ENCODE measurements at regions not wholly inside any gene's neighbourhood (a gene's known extent, or its start where the extent isn't known, plus 50 kb on each side); places are given as distances from the start of the nearest gene placed in this dataset.

DNA sequence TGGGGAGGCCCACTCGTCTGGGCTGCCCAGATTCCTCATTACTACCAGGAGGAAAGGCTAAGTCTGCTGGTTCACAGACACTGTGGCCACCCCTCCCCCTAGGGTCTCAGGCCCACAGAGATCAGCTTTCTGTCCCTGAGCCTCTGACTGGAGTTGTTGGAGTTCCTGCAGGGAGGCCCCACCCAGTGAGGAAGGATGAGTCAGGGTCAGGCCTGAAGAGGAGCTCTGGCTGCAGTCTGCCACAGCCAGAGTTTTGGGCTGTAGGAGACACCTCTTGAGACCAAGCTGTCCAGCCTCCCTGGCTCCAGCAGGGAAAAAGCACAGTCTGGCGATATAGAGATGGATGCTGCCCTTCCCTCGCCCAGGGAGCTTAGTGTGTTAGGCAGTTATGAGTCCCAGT, 720.9 kb upstream of the SEMA6D start:
- intact Hi-C loops (cut with DNase I): no loop called here
- H3K9me3 ChIP-seq: no peaks in the 10 kb centered on the region
- DNase-seq: no peak
- H3K27ac ChIP-seq: no peak overlapping the region
- TF ChIP-seq, protein P1, sequence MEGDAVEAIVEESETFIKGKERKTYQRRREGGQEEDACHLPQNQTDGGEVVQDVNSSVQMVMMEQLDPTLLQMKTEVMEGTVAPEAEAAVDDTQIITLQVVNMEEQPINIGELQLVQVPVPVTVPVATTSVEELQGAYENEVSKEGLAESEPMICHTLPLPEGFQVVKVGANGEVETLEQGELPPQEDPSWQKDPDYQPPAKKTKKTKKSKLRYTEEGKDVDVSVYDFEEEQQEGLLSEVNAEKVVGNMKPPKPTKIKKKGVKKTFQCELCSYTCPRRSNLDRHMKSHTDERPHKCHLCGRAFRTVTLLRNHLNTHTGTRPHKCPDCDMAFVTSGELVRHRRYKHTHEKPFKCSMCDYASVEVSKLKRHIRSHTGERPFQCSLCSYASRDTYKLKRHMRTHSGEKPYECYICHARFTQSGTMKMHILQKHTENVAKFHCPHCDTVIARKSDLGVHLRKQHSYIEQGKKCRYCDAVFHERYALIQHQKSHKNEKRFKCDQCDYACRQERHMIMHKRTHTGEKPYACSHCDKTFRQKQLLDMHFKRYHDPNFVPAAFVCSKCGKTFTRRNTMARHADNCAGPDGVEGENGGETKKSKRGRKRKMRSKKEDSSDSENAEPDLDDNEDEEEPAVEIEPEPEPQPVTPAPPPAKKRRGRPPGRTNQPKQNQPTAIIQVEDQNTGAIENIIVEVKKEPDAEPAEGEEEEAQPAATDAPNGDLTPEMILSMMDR (IDR thresholded peaks at IDR 0.05): no peak
- no peaks in the 10 kb centered on the region for H3K27me3 ChIP-seq
- no peak overlapping the region for H3K4me3 ChIP-seq
- H3K36me3 ChIP-seq: no peaks in the 10 kb centered on the region
- no peaks in the 10 kb centered on the region for H3K4me1 ChIP-seq
- H3K9ac ChIP-seq (ENCODE audit: low read depth in 2 of 2, low read length in 2 of 2): no peak overlapping the region

DNA sequence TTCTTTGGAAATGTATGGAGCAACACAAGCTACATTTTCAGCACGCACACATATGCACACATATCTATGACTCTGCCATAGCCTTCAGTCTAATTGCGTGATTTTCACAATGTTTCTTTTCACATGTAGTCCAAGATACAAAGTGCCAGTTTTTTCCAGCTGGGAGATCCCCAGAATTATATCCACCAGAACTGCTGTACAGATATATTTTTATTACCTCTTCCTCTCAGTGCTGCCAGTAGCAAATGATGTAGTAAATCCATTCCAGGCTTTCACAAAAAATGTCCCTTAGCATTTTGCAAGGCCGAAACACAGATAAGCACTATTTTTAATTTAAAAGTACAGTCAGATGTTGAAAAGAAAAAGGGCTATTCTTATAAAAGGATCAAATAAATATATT, 719.8 kb upstream of the SEMA6D start:
- H3K9ac ChIP-seq (ENCODE audit: low read depth in 2 of 2, low read length in 2 of 2): no peak overlapping the region
- no peak overlapping the region for H3K4me3 ChIP-seq
- no peak overlapping the region for H3K27ac ChIP-seq
- no peaks in the 10 kb centered on the region for H3K36me3 ChIP-seq
- no peaks in the 10 kb centered on the region for H3K9me3 ChIP-seq
- H3K4me1 ChIP-seq: no peaks in the 10 kb centered on the region
- no peak for DNase-seq
- no peaks in the 10 kb centered on the region for H3K27me3 ChIP-seq
- TF ChIP-seq, protein P1 (IDR thresholded peaks at IDR 0.05): no peak
- intact Hi-C loops (cut with DNase I): no loop called here

DNA sequence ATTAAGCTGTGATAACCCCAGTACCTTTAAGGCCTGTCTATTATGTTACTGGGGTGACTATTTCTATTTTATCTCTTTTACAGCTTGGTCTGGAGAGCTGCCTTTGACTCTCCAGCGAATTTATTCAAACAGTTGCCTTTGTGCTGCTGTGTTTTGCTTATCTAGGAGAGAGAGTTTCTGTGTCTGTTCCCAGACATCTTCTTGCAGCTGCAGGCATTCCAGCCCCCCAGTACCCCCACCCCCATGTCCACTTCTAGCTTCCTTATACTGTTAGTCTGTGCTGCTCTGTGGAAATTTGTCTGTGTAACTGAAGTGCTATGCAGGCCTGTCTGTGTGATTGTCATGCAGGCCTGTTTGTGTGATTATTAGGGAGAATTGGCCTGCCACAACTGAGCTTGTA, 713.7 kb upstream of the SEMA6D start:
- Histone ChIP-seq H3K9ac (ENCODE audit: low read depth in 2 of 2, low read length in 2 of 2) (no peak overlapping the region), H3K4me3 (no peak overlapping the region), H3K27ac (no peak overlapping the region), H3K27me3 (no peaks in the 10 kb centered on the region), H3K4me1 (no peaks in the 10 kb centered on the region), H3K9me3 (no peaks in the 10 kb centered on the region), H3K36me3 (no peaks in the 10 kb centered on the region)
- TF ChIP-seq, protein P1 (IDR thresholded peaks at IDR 0.05): no peak
- intact Hi-C loops (cut with DNase I): no loop called here
- DNase-seq: no peak

DNA sequence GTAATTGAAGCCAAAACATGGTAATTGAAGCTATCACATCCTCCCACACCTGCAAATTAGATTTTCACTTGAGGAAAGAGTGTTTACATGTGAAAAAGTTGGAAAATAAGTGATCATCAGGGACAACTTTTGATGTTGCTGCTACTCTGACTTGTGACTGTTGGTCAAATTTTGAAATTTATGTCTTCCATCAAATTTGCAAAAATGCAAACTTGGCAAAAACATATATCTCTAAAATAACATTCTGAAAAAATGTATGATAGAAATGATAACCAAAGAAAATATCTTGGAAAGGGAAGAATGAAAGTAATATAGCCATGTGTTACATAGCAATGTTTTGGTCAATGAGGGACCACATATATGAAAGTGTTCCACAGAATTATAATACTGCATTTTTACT, 703.9 kb upstream of the SEMA6D start:
- Histone ChIP-seq H3K9me3 (no peaks in the 10 kb centered on the region), H3K27me3 (no peaks in the 10 kb centered on the region), H3K4me3 (no peak overlapping the region), H3K4me1 (no peaks in the 10 kb centered on the region), H3K9ac (ENCODE audit: low read depth in 2 of 2, low read length in 2 of 2) (no peak overlapping the region), H3K27ac (no peak overlapping the region), H3K36me3 (no peaks in the 10 kb centered on the region)
- intact Hi-C loops (cut with DNase I): no loop called here
- DNase-seq: no peak
- TF ChIP-seq, protein P1 (IDR thresholded peaks at IDR 0.05): no peak

DNA sequence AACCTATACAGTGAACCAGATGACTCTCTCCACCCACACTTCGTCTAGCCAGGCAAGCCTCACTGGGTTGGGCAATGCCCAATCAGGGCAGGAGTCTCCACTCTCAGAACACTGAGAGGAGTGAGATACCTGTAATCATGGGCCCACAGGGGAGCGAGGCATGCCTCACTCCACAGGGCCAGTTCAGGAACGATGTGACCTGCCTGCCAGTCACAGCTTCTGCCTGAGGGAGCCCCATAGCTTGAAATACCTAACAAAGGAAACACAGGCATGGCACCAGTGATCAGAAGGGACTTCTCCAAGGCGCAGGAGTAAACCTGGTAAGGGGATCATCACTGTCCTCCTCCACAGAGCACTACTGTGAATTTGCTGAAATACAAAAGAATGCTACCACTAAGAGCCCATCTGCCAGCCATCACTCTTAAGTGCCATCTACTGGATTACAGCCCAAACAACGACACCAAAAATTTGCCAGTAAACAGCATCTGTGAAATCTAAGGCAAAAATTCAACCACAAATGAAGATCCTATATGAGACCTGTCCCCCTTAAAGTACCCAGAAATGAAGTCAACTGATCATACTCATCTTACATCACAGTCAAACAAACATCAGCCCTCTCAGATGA, 689.9 kb upstream of the SEMA6D start:
- H3K9me3 ChIP-seq: no peaks in the 10 kb centered on the region
- no peak for DNase-seq
- TF ChIP-seq, protein P1 (IDR thresholded peaks at IDR 0.05): no peak
- H3K36me3 ChIP-seq: no peaks in the 10 kb centered on the region
- H3K27ac ChIP-seq: no peak overlapping the region
- no peak overlapping the region for H3K4me3 ChIP-seq
- intact Hi-C loops (cut with DNase I): loop anchor here (5.0 kb wide), 1 partner anchor 715 kb away; no protein-coding TSS in a partner anchor
- H3K4me1 ChIP-seq: no peaks in the 10 kb centered on the region
- H3K27me3 ChIP-seq: no peaks in the 10 kb centered on the region
- no peak overlapping the region for H3K9ac ChIP-seq (ENCODE audit: low read depth in 2 of 2, low read length in 2 of 2)

All from colonic mucosa (tissue), 4 donors.